A673 (cell line): ENCODE measurements at regions not wholly inside any gene's neighbourhood (a gene's known extent, or its start where the extent isn't known, plus 50 kb on each side); places are given as distances from the start of the nearest gene placed in this dataset.

ENCODE experiments used
- BruUV-seq: library from RNA; stranded (reverse); fragments of 400-500 nt; replicated peaks from 2 replicates; lab custom pipeline; 2021; lab: Mats Ljungman, UMichigan
- CTCF ChIA-PET: fragments of 300-600 bp; sonication (Branson Sonifier 250); formaldehyde crosslinking; loops from one replicate; lab custom pipeline; 2022; ENCODE audit warnings: antibody characterized with exemption; lab: Charles Lee
- POLR2A ChIA-PET: fragments of 300-600 bp; sonication (Branson Sonifier 250); formaldehyde crosslinking; loops from one replicate; lab custom pipeline; 2022; ENCODE audit warnings: antibody characterized with exemption; ENCODE audit not compliant: low non-redundant PET; lab: Charles Lee
- DNase-seq: peaks from one replicate; pipeline ENCODE4 v3.0.0-alpha.2; 2015; ENCODE audit warnings: low spot score
- H3K27ac ChIP-seq: fragments of 200-600 bp; sonication (generic); 2 replicates; pipeline ENCODE4 v1.5.1; 2016; ENCODE audit warnings: mixed run types, low read depth, mild to moderate bottlenecking, mixed read lengths, antibody characterized with exemption, low read length; ENCODE audit not compliant: poor library complexity, severe bottlenecking
- H3K27me3 ChIP-seq: fragments of 200-600 bp; sonication (generic); replicated peaks from 2 replicates; pipeline ENCODE4 v1.6.1; 2017; ENCODE audit warnings: mixed run types, low read depth, mild to moderate bottlenecking, mixed read lengths, antibody characterized with exemption, low read length; ENCODE audit not compliant: insufficient read depth, poor library complexity
- H3K36me3 ChIP-seq: fragments of 200-600 bp; sonication (generic); 2 replicates; pipeline ENCODE4 v1.6.1; 2016; ENCODE audit warnings: mixed run types, mild to moderate bottlenecking, mixed read lengths, antibody characterized with exemption, low read length; ENCODE audit not compliant: insufficient read depth, poor library complexity, severe bottlenecking
- H3K4me1 ChIP-seq: fragments of 200-600 bp; sonication (generic); 2 replicates; pipeline ENCODE4 v1.6.1; 2017; ENCODE audit warnings: mixed run types, mild to moderate bottlenecking, mixed read lengths, antibody characterized with exemption, low read length; ENCODE audit not compliant: insufficient read depth, poor library complexity, severe bottlenecking
- H3K4me3 ChIP-seq: fragments of 200-600 bp; sonication (generic); 2 replicates; pipeline ENCODE4 v1.5.1; 2016; ENCODE audit warnings: low read depth, mixed run types, mild to moderate bottlenecking, mixed read lengths, low read length; ENCODE audit not compliant: poor library complexity, severe bottlenecking
- H3K9me3 ChIP-seq: fragments of 200-600 bp; sonication (generic); 2 replicates; pipeline ENCODE4 v1.6.1; 2016; ENCODE audit warnings: mixed run types, low read depth, mild to moderate bottlenecking, mixed read lengths, antibody characterized with exemption, low read length; ENCODE audit not compliant: poor library complexity, severe bottlenecking
- EZH2 ChIP-seq: fragments of 200-600 bp; sonication (generic); IDR thresholded peaks from 2 replicates; pipeline ENCODE4 v1.6.1; 2017; ENCODE audit warnings: borderline replicate concordance, low read depth, mild to moderate bottlenecking, mixed read lengths, antibody characterized with exemption, low read length; ENCODE audit not compliant: poor library complexity, severe bottlenecking
- intact Hi-C: fragments of 100-400 bp; cut with micrococcal nuclease; formaldehyde crosslinking; loops from one replicate; pipeline ENCODE4 v1.10.0; 2022; ENCODE audit not compliant: unreplicated experiment
- TF ChIP-seq, protein P1 (sequence below): fragments of 300-800, 200-600 bp; sonication (generic); conservative IDR thresholded peaks from 2 replicates; pipeline ENCODE4 v1.5.1; 2017; ENCODE audit warnings: low read depth, mild to moderate bottlenecking, antibody characterized with exemption, low read length, moderate library complexity, mixed read lengths

DNA sequence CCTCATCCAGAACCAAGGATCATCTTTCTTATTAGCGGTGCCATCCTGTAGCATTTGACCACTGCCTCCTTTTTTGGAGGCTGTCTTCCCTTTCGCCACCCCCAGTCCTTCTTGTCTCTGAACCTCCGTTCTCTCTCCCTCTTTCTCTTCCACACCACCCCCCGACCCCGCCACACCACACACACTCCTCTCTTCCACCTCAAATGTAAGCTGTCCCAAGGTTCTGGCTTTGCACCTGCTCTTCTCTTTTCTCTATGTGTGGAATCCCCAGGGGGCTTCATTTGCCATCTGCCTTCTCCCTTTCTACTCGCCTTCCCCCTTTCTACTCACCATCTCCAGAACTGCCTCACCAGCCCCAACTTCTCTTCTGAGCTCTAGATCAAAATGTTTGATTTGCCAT, 111.3 kb upstream of the CDYL start:
- DNase-seq = no peak
- Histone ChIP-seq H3K27ac (no peak overlapping the region), H3K27me3 (no peaks in the 10 kb centered on the region), H3K36me3 (no peaks in the 10 kb centered on the region), H3K4me1 (no peaks in the 10 kb centered on the region), H3K9me3 (no peaks in the 10 kb centered on the region), H3K4me3 (no peak overlapping the region)
- ChIA-PET POLR2A (no interaction called here), CTCF (no interaction called here)
- intact Hi-C loops = no loop called here
- no TSS peak for BruUV-seq
- TF ChIP-seq, protein P1, sequence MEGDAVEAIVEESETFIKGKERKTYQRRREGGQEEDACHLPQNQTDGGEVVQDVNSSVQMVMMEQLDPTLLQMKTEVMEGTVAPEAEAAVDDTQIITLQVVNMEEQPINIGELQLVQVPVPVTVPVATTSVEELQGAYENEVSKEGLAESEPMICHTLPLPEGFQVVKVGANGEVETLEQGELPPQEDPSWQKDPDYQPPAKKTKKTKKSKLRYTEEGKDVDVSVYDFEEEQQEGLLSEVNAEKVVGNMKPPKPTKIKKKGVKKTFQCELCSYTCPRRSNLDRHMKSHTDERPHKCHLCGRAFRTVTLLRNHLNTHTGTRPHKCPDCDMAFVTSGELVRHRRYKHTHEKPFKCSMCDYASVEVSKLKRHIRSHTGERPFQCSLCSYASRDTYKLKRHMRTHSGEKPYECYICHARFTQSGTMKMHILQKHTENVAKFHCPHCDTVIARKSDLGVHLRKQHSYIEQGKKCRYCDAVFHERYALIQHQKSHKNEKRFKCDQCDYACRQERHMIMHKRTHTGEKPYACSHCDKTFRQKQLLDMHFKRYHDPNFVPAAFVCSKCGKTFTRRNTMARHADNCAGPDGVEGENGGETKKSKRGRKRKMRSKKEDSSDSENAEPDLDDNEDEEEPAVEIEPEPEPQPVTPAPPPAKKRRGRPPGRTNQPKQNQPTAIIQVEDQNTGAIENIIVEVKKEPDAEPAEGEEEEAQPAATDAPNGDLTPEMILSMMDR = no peak
- TF ChIP-seq EZH2 = no peak

- no peak overlapping the region for H3K27ac ChIP-seq
- no peaks in the 10 kb centered on the region for H3K27me3 ChIP-seq
- ChIA-PET POLR2A (no interaction called here), CTCF (no interaction called here)
- H3K4me3 ChIP-seq = no peak overlapping the region
- H3K36me3 ChIP-seq = no peaks in the 10 kb centered on the region
- BruUV-seq = no TSS peak
- TF ChIP-seq EZH2 = no peak
- TF ChIP-seq, protein P1 = no peak
- intact Hi-C loops = no loop called here
- H3K4me1 ChIP-seq = no peaks in the 10 kb centered on the region
- no peak for DNase-seq
- no peaks in the 10 kb centered on the region for H3K9me3 ChIP-seq
Measured at GRCh38 chr6:4664117-4664626, 112.0 kb upstream of the CDYL start.

- Histone ChIP-seq H3K36me3 (no peaks in the 10 kb centered on the region), H3K4me1 (no peaks in the 10 kb centered on the region), H3K27me3 (no peaks in the 10 kb centered on the region), H3K27ac (no peak overlapping the region), H3K4me3 (no peak overlapping the region), H3K9me3 (no peaks in the 10 kb centered on the region)
- intact Hi-C loops = no loop called here
- no TSS peak for BruUV-seq
- no peak for DNase-seq
- CTCF ChIA-PET = no interaction called here
- TF ChIP-seq EZH2 = no peak
- TF ChIP-seq, protein P1 = no peak
- POLR2A ChIA-PET = no interaction called here
Measured at GRCh38 chr6:4662886-4663285, 113.3 kb upstream of the CDYL start.
